Lung (tissue), 11 donors: ENCODE measurements at regions not wholly inside any gene's neighbourhood (a gene's known extent, or its start where the extent isn't known, plus 50 kb on each side); places are given as distances from the start of the nearest gene placed in this dataset.

Experiments used
- ATAC-seq: fragments of 200-7000 bp; cut with Tn5 transposase; one replicate; pipeline ENCODE4 v1.9.1; 2020; ENCODE audit warnings: moderate number of reproducible peaks; ENCODE audit not compliant: insufficient read depth, low FRiP score
- DNase-seq, 3 donors: peaks; one replicate each; pipeline ENCODE4 v3.0.0-alpha.2; 2013 to 2017
- H3K27ac ChIP-seq, 2 donors: one replicate each; pipeline ENCODE4 v1.5.1; 2013; ENCODE audit warnings: mild to moderate bottlenecking in 2 of 2, moderate library complexity in 2 of 2, control low read depth in 1 of 2, inconsistent platforms in 1 of 2, low read depth in 1 of 2, low read length in 1 of 2
- H3K27me3 ChIP-seq, 3 donors: one replicate each; pipeline ENCODE4 v1.5.1; 2013; ENCODE audit warnings: low read length in 2 of 3; ENCODE audit not compliant: control insufficient read depth in 3 of 3, insufficient read depth in 3 of 3
- H3K36me3 ChIP-seq, 4 donors: one replicate each; pipeline ENCODE4 v1.5.1; 2013; ENCODE audit warnings: low read length in 4 of 4, mild to moderate bottlenecking in 1 of 4, moderate library complexity in 1 of 4; ENCODE audit not compliant: control insufficient read depth in 4 of 4, insufficient read depth in 4 of 4
- H3K4me1 ChIP-seq, 5 donors: one replicate each; pipeline ENCODE4 v1.5.1; 2013; ENCODE audit warnings: low read length in 5 of 5, mild to moderate bottlenecking in 2 of 5, moderate library complexity in 1 of 5; ENCODE audit not compliant: control insufficient read depth in 5 of 5, insufficient read depth in 5 of 5
- H3K4me3 ChIP-seq: one replicate; pipeline ENCODE4 v1.5.1; 2013; ENCODE audit warnings: mild to moderate bottlenecking, control low read depth, moderate library complexity
- H3K9ac ChIP-seq, 2 donors: one replicate each; pipeline ENCODE4 v1.5.1; 2013; ENCODE audit warnings: low read length in 2 of 2, control low read depth in 1 of 2; ENCODE audit not compliant: insufficient read depth in 1 of 2
- H3K9me3 ChIP-seq, 4 donors: one replicate each; pipeline ENCODE4 v1.5.1; 2013; ENCODE audit warnings: low read length in 3 of 4, mild to moderate bottlenecking in 1 of 4, moderate library complexity in 1 of 4; ENCODE audit not compliant: control insufficient read depth in 4 of 4, insufficient read depth in 3 of 4
- CTCF ChIP-seq: IDR thresholded peaks from 2 replicates; pipeline ENCODE4 v1.5.1; 2012; ENCODE audit warnings: mild to moderate bottlenecking; ENCODE audit errors: control extremely low read depth, extremely low read depth
- WGBS, 2 donors: extraction: QIAGEN DNeasy Blood & Tissue Kit; methylation state at CpG; one replicate each; pipeline ENCODE4 v1.1.7; 2013; 5-methylcytosine and 5-hydroxymethylcytosine counted together
- donor health status: control.
- donor health status: control.
- donor health status: Bipolar disorder and iron deficiency.
- donor health status: healthy.
- donor health status: DM: yes; HTN: yes; CAD: no.

DNA sequence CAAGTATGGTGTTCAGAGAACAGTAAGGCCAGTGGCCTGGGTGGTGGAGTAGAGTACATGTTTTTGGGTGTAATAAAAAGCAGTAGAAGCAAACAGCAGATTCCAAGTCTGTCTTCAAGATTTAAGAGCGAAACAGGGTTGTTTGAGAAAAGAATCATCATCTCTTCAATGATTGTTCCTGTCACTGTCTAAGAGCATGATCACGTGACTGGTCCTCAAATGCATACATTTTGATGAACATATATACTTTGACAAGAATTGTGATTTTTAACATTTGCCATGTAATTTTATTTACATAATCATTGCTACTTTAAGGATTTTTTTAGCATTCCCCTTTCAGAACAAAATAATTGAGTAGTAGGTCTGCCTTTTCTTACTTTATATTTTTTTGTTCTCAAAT, 252.6 kb upstream of the GPR101 start:
- TF ChIP-seq CTCF = no peak
- Histone ChIP-seq H3K9ac (no peak overlapping the region), H3K4me3 (no peak overlapping the region), H3K36me3 (no peaks in the 10 kb centered on the region), H3K27me3 (peaks cover 0 to 7% (median 2%) of the 10 kb centered on the region in 3 donors), H3K4me1 (no peaks in the 10 kb centered on the region), H3K9me3 (peaks cover 0 to 3% (median 0%) of the 10 kb centered on the region in 4 donors), H3K27ac (no peak overlapping the region)
- 64 to 84% methylated on average over 2 of the region's 2 CpGs for WGBS, 2 donors
- no peak for ATAC-seq
- no peak for DNase-seq

- DNase-seq (no peak), ATAC-seq (no peak)
- no peak for TF ChIP-seq CTCF
- Histone ChIP-seq H3K9me3 (no peaks in the 10 kb centered on the region), H3K36me3 (no peaks in the 10 kb centered on the region), H3K27ac (no peak overlapping the region), H3K4me1 (no peaks in the 10 kb centered on the region), H3K4me3 (no peak overlapping the region), H3K27me3 (peaks cover 0 to 6% (median 3%) of the 10 kb centered on the region in 3 donors), H3K9ac (no peak overlapping the region)
- WGBS, 2 donors = 66 to 86% methylated on average over 4 of the region's 4 CpGs
Observed at GRCh38 chrX:137278825-137279224, 245.0 kb upstream of the GPR101 start.

DNA sequence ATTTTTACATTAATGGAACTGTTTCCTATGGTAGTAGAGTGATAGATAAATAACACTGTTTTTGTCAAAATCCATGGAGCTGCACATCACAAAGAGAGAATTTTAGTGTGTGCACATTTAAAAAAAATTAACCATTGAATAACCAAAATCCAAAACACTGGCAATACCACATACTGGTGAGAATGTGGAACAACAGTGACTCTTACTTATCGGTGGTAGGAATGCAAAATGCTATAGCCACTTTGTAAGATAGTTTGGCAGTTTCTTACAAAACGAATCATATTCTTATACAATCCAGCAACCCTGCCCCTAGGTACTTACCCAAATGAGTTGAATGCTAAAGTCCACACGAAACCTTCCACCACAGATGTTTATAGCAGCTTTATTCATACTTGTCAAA, 229.6 kb upstream of the GPR101 start:
- no peak overlapping the region for H3K9ac ChIP-seq
- H3K36me3 ChIP-seq = no peaks in the 10 kb centered on the region
- no peaks in the 10 kb centered on the region for H3K9me3 ChIP-seq
- WGBS, 2 donors = 53 to 72% methylated on average over 3 of the region's 3 CpGs
- no peaks in the 10 kb centered on the region for H3K4me1 ChIP-seq
- no peaks in the 10 kb centered on the region for H3K27me3 ChIP-seq
- H3K27ac ChIP-seq = no peak overlapping the region
- no peak for ATAC-seq
- no peak for TF ChIP-seq CTCF
- DNase-seq = no peak
- H3K4me3 ChIP-seq = no peak overlapping the region

DNA sequence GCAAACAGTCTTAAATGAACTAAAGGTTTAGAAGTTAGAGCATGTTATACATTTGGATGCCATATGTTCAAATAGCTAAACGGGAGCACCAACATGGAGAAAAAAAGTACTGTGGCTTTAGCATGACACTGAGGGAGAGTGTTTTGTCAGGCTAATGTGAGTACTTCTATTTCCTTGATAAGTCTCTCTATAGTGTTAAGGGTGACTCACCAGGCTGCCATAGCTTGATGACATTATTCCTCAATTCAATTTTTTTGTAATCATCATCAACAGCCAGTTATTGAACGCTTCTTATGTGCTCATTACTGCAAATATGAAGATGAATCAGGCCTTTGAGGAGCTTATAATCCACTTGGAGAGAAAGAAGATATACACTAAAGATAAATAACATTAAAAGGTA, 211.4 kb upstream of the GPR101 start:
- no peak for ATAC-seq
- H3K9ac ChIP-seq = no peak overlapping the region
- H3K4me3 ChIP-seq = no peak overlapping the region
- H3K27me3 ChIP-seq = peaks cover 0 to 6% (median 0%) of the 10 kb centered on the region in 3 donors
- no peaks in the 10 kb centered on the region for H3K4me1 ChIP-seq
- WGBS, 2 donors = 74 to 88% methylated on average over 2 of the region's 2 CpGs
- no peak for TF ChIP-seq CTCF
- no peaks in the 10 kb centered on the region for H3K36me3 ChIP-seq
- H3K27ac ChIP-seq = no peak overlapping the region
- H3K9me3 ChIP-seq = no peaks in the 10 kb centered on the region
- DNase-seq = no peak
